ENCODE measurements at regions not wholly inside any gene's neighbourhood (a gene's known extent, or its start where the extent isn't known, plus 50 kb on each side); places are given as distances from the start of the nearest gene placed in this dataset.

GRCh38 chr1:22196041-22196440, 53.1 kb upstream of the WNT4 start:
- H3K27ac ChIP-seq (ENCODE audit: low read depth, low read length, poor library complexity, severe bottlenecking), result no peak overlapping the region
- no peak overlapping the region for H3K4me2 ChIP-seq (ENCODE audit: low read length)
- no peaks in the 10 kb centered on the region for H3K9me2 ChIP-seq (ENCODE audit: low read depth, low read length)
- no peaks in the 10 kb centered on the region for H3F3A ChIP-seq (ENCODE audit: insufficient read depth, low read length)
- H2AFZ ChIP-seq (ENCODE audit: low read length), result no peak overlapping the region
- no peaks in the 10 kb centered on the region for H4K20me1 ChIP-seq (ENCODE audit: insufficient read depth, low read length)
- H3K79me2 ChIP-seq (ENCODE audit: insufficient read depth, low read length), result no peaks in the 10 kb centered on the region
- no peaks in the 10 kb centered on the region for H3K9me3 ChIP-seq (ENCODE audit: low read length)
- no peaks in the 10 kb centered on the region for H3K4me1 ChIP-seq (ENCODE audit: insufficient read depth, low read length, severe bottlenecking)
- H3K4me3 ChIP-seq (ENCODE audit: low read depth, low read length, poor library complexity, severe bottlenecking), result no peak overlapping the region
- no peaks in the 10 kb centered on the region for H3K36me3 ChIP-seq (ENCODE audit: insufficient read depth, low read length)
- no peaks in the 10 kb centered on the region; the same call in 1 of the 2 replicates for H3K27me3 ChIP-seq (ENCODE audit: insufficient read depth, low read length)
- no peak overlapping the region for H3K9ac ChIP-seq (ENCODE audit: low read length)
- no peak for TF ChIP-seq EZH2 (IDR thresholded peaks at IDR 0.05; ENCODE audit: borderline replicate concordance, low read length)
- no peak for TF ChIP-seq CTCF (IDR thresholded peaks at IDR 0.05; ENCODE audit: low read length)

GRCh38 chr1:22196641-22197040, 53.7 kb upstream of the WNT4 start:
- Histone ChIP-seq H3K36me3 (ENCODE audit: insufficient read depth, low read length) (no peaks in the 10 kb centered on the region), H4K20me1 (ENCODE audit: insufficient read depth, low read length) (no peaks in the 10 kb centered on the region), H3K79me2 (ENCODE audit: insufficient read depth, low read length) (no peaks in the 10 kb centered on the region), H3K9ac (ENCODE audit: low read length) (no peak overlapping the region), H3K9me2 (ENCODE audit: low read depth, low read length) (no peaks in the 10 kb centered on the region), H3K4me2 (ENCODE audit: low read length) (no peak overlapping the region), H3K27me3 (ENCODE audit: insufficient read depth, low read length) (no peaks in the 10 kb centered on the region; the same call in 1 of the 2 replicates), H3F3A (ENCODE audit: insufficient read depth, low read length) (no peaks in the 10 kb centered on the region), H3K4me1 (ENCODE audit: insufficient read depth, low read length, severe bottlenecking) (no peaks in the 10 kb centered on the region), H3K9me3 (ENCODE audit: low read length) (no peaks in the 10 kb centered on the region), H3K27ac (ENCODE audit: low read depth, low read length, poor library complexity, severe bottlenecking) (no peak overlapping the region), H2AFZ (ENCODE audit: low read length) (no peak overlapping the region), H3K4me3 (ENCODE audit: low read depth, low read length, poor library complexity, severe bottlenecking) (no peak overlapping the region)
- TF ChIP-seq CTCF (IDR thresholded peaks at IDR 0.05; ENCODE audit: low read length) (no peak), EZH2 (IDR thresholded peaks at IDR 0.05; ENCODE audit: borderline replicate concordance, low read length) (no peak)

DNA sequence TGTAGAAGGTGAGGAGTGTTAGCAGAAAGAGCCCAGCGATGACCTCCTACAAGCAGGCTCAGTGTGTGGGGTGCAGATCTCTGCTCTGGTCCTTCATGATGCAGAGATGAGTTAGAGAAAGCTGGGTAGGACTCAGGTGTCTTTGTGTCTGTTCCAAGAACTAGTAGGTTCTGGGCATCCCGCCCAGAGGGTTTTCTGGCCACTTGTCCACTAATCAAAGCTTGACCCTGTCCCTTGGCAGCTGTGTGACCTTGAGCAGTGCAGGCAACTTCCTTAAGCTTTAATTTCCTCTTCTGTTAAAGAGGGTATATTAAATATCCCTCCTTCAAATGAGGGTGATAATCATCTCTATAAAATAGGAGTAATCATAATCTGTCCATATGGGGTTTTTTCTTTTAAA, 54.7 kb upstream of the WNT4 start:
- H3K4me2 ChIP-seq (ENCODE audit: low read length), result no peak overlapping the region
- H3F3A ChIP-seq (ENCODE audit: insufficient read depth, low read length), result no peaks in the 10 kb centered on the region
- H3K9ac ChIP-seq (ENCODE audit: low read length), result no peak overlapping the region
- no peak overlapping the region for H2AFZ ChIP-seq (ENCODE audit: low read length)
- H3K27me3 ChIP-seq (ENCODE audit: insufficient read depth, low read length), result no peaks in the 10 kb centered on the region; the same call in 1 of the 2 replicates
- H3K79me2 ChIP-seq (ENCODE audit: insufficient read depth, low read length), result no peaks in the 10 kb centered on the region
- H3K36me3 ChIP-seq (ENCODE audit: insufficient read depth, low read length), result no peaks in the 10 kb centered on the region
- no peak overlapping the region for H3K4me3 ChIP-seq (ENCODE audit: low read depth, low read length, poor library complexity, severe bottlenecking)
- H4K20me1 ChIP-seq (ENCODE audit: insufficient read depth, low read length), result no peaks in the 10 kb centered on the region
- H3K9me2 ChIP-seq (ENCODE audit: low read depth, low read length), result no peaks in the 10 kb centered on the region
- H3K27ac ChIP-seq (ENCODE audit: low read depth, low read length, poor library complexity, severe bottlenecking), result no peak overlapping the region
- no peaks in the 10 kb centered on the region for H3K4me1 ChIP-seq (ENCODE audit: insufficient read depth, low read length, severe bottlenecking)
- TF ChIP-seq EZH2 (IDR thresholded peaks at IDR 0.05; ENCODE audit: borderline replicate concordance, low read length), result no peak
- no peak for TF ChIP-seq CTCF (IDR thresholded peaks at IDR 0.05; ENCODE audit: low read length)
- no peaks in the 10 kb centered on the region for H3K9me3 ChIP-seq (ENCODE audit: low read length)

Data from OCI-LY1 (cell line).